ENCODE measurements at regions not wholly inside any gene's neighbourhood (a gene's known extent, or its start where the extent isn't known, plus 50 kb on each side); places are given as distances from the start of the nearest gene placed in this dataset.
"Not testable (repeated sequence)": the region's sequence is repeated elsewhere in the genome, so short reads cannot be mapped to it uniquely, and the experiment has no call there.

DNA sequence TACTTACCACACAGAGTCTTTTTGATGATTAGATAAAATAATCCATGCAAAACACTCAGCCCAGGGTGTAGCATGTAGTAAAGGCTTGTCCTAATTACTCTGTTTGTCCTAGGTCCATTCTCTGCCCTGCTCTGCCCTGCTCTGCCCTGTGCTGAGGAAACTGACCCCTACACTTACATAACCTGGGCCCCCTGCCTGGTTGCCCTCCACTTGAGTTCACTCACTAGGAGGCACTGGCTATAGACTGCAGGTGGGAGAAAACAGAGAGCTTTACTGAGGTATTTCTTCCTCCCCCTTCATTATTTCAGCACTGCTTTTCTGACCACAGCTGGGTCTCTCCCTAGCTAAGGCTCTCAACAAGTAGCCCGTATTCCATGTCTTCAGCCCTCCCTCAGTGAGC is 70.9 kb upstream of the TBX18 start:
- TF ChIP-seq, protein P1, sequence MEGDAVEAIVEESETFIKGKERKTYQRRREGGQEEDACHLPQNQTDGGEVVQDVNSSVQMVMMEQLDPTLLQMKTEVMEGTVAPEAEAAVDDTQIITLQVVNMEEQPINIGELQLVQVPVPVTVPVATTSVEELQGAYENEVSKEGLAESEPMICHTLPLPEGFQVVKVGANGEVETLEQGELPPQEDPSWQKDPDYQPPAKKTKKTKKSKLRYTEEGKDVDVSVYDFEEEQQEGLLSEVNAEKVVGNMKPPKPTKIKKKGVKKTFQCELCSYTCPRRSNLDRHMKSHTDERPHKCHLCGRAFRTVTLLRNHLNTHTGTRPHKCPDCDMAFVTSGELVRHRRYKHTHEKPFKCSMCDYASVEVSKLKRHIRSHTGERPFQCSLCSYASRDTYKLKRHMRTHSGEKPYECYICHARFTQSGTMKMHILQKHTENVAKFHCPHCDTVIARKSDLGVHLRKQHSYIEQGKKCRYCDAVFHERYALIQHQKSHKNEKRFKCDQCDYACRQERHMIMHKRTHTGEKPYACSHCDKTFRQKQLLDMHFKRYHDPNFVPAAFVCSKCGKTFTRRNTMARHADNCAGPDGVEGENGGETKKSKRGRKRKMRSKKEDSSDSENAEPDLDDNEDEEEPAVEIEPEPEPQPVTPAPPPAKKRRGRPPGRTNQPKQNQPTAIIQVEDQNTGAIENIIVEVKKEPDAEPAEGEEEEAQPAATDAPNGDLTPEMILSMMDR (IDR thresholded peaks at IDR 0.05; ENCODE audit: borderline replicate concordance, extremely low read depth, insufficient read depth), result no peak
- H3K36me3 ChIP-seq (ENCODE audit: control insufficient read depth in 2 of 3, insufficient read depth in 3 of 3, low read length in 3 of 3), result no peaks in the 10 kb centered on the region
- H3K27me3 ChIP-seq (ENCODE audit: control insufficient read depth, insufficient read depth, low read length), result no peaks in the 10 kb centered on the region
- intact Hi-C loops (cut with DNase I), result no loop called here
- no peak overlapping the region for H3K9ac ChIP-seq (ENCODE audit: low read length in 3 of 3)
- H3K4me3 ChIP-seq (ENCODE audit: low read length in 3 of 3), result no peak overlapping the region
- no peaks in the 10 kb centered on the region for H3K9me3 ChIP-seq (ENCODE audit: control insufficient read depth in 2 of 3, insufficient read depth in 1 of 3, low read length in 3 of 3)
- FAIRE-seq (no peak), DNase-seq (no peak)
- H3K4me1 ChIP-seq (ENCODE audit: control insufficient read depth in 2 of 3, insufficient read depth in 2 of 3, low read depth in 1 of 3, low read length in 3 of 3), result no peaks in the 10 kb centered on the region
- H3K27ac ChIP-seq (ENCODE audit: low read depth in 2 of 2, low read length in 2 of 2), result no peak overlapping the region

DNA sequence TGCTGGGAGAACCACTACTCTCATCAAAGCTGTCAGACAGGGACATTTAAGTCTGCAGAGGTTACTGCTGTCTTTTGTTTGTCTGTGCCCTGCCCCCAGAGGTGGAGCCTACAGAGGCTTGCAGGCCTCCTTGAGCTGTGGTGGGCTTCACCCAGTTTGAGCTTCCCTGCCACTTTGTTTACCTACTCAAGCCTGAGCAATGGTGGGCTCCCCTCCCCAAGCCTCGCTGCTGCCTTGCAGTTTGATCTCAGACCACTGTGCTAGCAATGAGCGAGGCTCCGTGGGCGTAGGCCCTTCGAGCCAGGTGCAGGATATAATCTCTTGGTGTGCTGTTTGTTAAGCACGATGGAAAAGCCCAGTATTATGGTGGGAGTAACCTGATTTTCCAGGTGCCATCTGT is 67.5 kb upstream of the TBX18 start:
- FAIRE-seq; DNase-seq; H3K27ac ChIP-seq (ENCODE audit: low read depth in 2 of 2, low read length in 2 of 2): not testable (repeated sequence)

GRCh38 chr6:84825461-84825860 is 61.1 kb upstream of the TBX18 start:
- H3K27ac ChIP-seq (ENCODE audit: low read depth in 2 of 2, low read length in 2 of 2), result no peak overlapping the region
- no peak for DNase-seq
- no peaks in the 10 kb centered on the region for H3K4me1 ChIP-seq (ENCODE audit: control insufficient read depth in 2 of 3, insufficient read depth in 2 of 3, low read depth in 1 of 3, low read length in 3 of 3)
- no peak overlapping the region for H3K4me3 ChIP-seq (ENCODE audit: low read length in 3 of 3)
- no peaks in the 10 kb centered on the region for H3K9me3 ChIP-seq (ENCODE audit: control insufficient read depth in 2 of 3, insufficient read depth in 1 of 3, low read length in 3 of 3)
- TF ChIP-seq, protein P1 (IDR thresholded peaks at IDR 0.05; ENCODE audit: borderline replicate concordance, extremely low read depth, insufficient read depth), result no peak
- H3K36me3 ChIP-seq (ENCODE audit: control insufficient read depth in 2 of 3, insufficient read depth in 3 of 3, low read length in 3 of 3), result no peaks in the 10 kb centered on the region
- FAIRE-seq, result no peak
- no peaks in the 10 kb centered on the region for H3K27me3 ChIP-seq (ENCODE audit: control insufficient read depth, insufficient read depth, low read length)
- no peak overlapping the region for H3K9ac ChIP-seq (ENCODE audit: low read length in 3 of 3)
- intact Hi-C loops (cut with DNase I), result no loop called here

More for the DNA sequence above, 67.5 kb upstream of the TBX18 start:
- H3K4me3 ChIP-seq (ENCODE audit: low read length in 3 of 3); H3K9me3 ChIP-seq (ENCODE audit: control insufficient read depth in 2 of 3, insufficient read depth in 1 of 3, low read length in 3 of 3); H3K4me1 ChIP-seq (ENCODE audit: control insufficient read depth in 2 of 3, insufficient read depth in 2 of 3, low read depth in 1 of 3, low read length in 3 of 3); H3K36me3 ChIP-seq (ENCODE audit: control insufficient read depth in 2 of 3, insufficient read depth in 3 of 3, low read length in 3 of 3); H3K27me3 ChIP-seq (ENCODE audit: control insufficient read depth, insufficient read depth, low read length); H3K9ac ChIP-seq (ENCODE audit: low read length in 3 of 3); intact Hi-C loops (cut with DNase I): not testable (repeated sequence)

DNA sequence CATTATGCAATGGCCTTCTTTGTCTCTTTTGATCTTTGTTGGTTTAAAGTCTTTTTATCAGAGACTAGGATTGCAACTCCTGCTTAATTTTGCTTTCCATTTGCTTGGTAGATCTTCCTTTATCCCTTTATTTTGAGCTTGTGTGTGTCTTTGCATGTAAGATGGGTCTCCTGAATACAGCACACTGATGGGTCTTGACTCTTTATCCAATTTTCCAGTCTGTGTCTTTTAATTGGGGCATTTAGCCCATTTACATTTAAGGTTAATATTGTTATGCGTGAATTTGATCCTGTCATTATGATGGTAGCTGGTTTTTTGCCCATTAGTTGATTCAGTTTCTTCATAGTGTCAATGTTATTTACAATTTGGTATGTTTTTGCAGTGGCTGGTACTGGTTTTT is 56.9 kb upstream of the TBX18 start:
- DNase-seq; H3K4me3 ChIP-seq (ENCODE audit: low read length in 3 of 3); intact Hi-C loops (cut with DNase I); H3K9ac ChIP-seq (ENCODE audit: low read length in 3 of 3); H3K9me3 ChIP-seq (ENCODE audit: control insufficient read depth in 2 of 3, insufficient read depth in 1 of 3, low read length in 3 of 3); H3K27ac ChIP-seq (ENCODE audit: low read depth in 2 of 2, low read length in 2 of 2); FAIRE-seq; H3K27me3 ChIP-seq (ENCODE audit: control insufficient read depth, insufficient read depth, low read length); H3K4me1 ChIP-seq (ENCODE audit: control insufficient read depth in 2 of 3, insufficient read depth in 2 of 3, low read depth in 1 of 3, low read length in 3 of 3); H3K36me3 ChIP-seq (ENCODE audit: control insufficient read depth in 2 of 3, insufficient read depth in 3 of 3, low read length in 3 of 3): not testable (repeated sequence)

DNA sequence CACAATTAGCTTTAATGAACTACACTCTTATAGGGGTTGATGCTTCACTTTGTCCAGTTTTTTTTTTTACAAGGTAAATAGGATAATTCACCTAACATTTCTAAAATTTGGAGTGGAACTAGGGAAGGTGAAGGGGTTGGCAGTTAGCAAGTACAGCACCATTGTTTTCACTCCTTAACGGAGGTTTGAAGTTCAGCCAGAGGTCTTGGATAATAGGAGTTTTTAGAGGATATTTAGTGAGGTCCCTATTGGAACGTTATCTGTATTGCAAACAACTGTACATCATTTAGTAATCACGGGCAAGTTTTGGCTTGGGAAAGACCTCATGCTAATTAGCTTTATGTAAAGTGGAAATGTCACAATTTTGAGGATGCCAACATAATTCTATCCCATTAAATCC is 52.3 kb upstream of the TBX18 start:
- FAIRE-seq, result no peak
- H3K27ac ChIP-seq (ENCODE audit: low read depth in 2 of 2, low read length in 2 of 2), result no peak overlapping the region
- H3K4me1 ChIP-seq (ENCODE audit: control insufficient read depth in 2 of 3, insufficient read depth in 2 of 3, low read depth in 1 of 3, low read length in 3 of 3), result no peaks in the 10 kb centered on the region
- no peak overlapping the region for H3K4me3 ChIP-seq (ENCODE audit: low read length in 3 of 3)
- no peak for DNase-seq
- H3K27me3 ChIP-seq (ENCODE audit: control insufficient read depth, insufficient read depth, low read length), result no peaks in the 10 kb centered on the region
- intact Hi-C loops (cut with DNase I), result no loop called here
- H3K36me3 ChIP-seq (ENCODE audit: control insufficient read depth in 2 of 3, insufficient read depth in 3 of 3, low read length in 3 of 3), result no peaks in the 10 kb centered on the region
- no peaks in the 10 kb centered on the region for H3K9me3 ChIP-seq (ENCODE audit: control insufficient read depth in 2 of 3, insufficient read depth in 1 of 3, low read length in 3 of 3)
- no peak overlapping the region for H3K9ac ChIP-seq (ENCODE audit: low read length in 3 of 3)
- TF ChIP-seq, protein P1 (IDR thresholded peaks at IDR 0.05; ENCODE audit: borderline replicate concordance, extremely low read depth, insufficient read depth), result no peak

Measured in kidney (tissue), 13 donors.